ENCODE measurements at regions not wholly inside any gene's neighbourhood (a gene's known extent, or its start where the extent isn't known, plus 50 kb on each side); places are given as distances from the start of the nearest gene placed in this dataset.

GRCh38 chr14:98591161-98591560, 680.8 kb downstream of the BCL11B start:
- no peak for TF ChIP-seq YY1 (IDR thresholded peaks at IDR 0.05; ENCODE audit: insufficient read depth, insufficient read length)
- no peak for TF ChIP-seq SUZ12 (IDR thresholded peaks at IDR 0.05; ENCODE audit: extremely low read depth, insufficient read depth, insufficient read length)
- no peak for TF ChIP-seq ZNF274 (IDR thresholded peaks at IDR 0.05; ENCODE audit: low read depth, low read length)
- Histone ChIP-seq H3K9me3 (ENCODE audit: insufficient read depth, low read length) (0 out of 2 replicates have a peak, but pooled peaks cover 1% of the 10 kb centered on the region), H3K9ac (ENCODE audit: insufficient read length, low read depth) (no peak overlapping the region), H3K4me3 (ENCODE audit: insufficient read length, low read depth) (no peak overlapping the region), H3K27me3 (ENCODE audit: insufficient read depth, insufficient read length) (no peaks in the 10 kb centered on the region), H3K4me1 (ENCODE audit: insufficient read depth, insufficient read length) (no peaks in the 10 kb centered on the region), H3K36me3 (ENCODE audit: insufficient read depth, insufficient read length, low read length) (no peaks in the 10 kb centered on the region)
- no peak for DNase-seq (ENCODE audit: low read depth, low spot score)

GRCh38 chr14:98592611-98593170, 679.3 kb downstream of the BCL11B start:
- Histone ChIP-seq H3K27me3 (ENCODE audit: insufficient read depth, insufficient read length) (no peaks in the 10 kb centered on the region), H3K4me1 (ENCODE audit: insufficient read depth, insufficient read length) (no peaks in the 10 kb centered on the region), H3K4me3 (ENCODE audit: insufficient read length, low read depth) (no peak overlapping the region), H3K36me3 (ENCODE audit: insufficient read depth, insufficient read length, low read length) (no peaks in the 10 kb centered on the region), H3K9ac (ENCODE audit: insufficient read length, low read depth) (no peak overlapping the region), H3K9me3 (ENCODE audit: insufficient read depth, low read length) (peaks cover 13% of the 10 kb centered on the region; the same call in 1 of the 2 replicates)
- DNase-seq (ENCODE audit: low read depth, low spot score): no peak
- TF ChIP-seq YY1 (IDR thresholded peaks at IDR 0.05; ENCODE audit: insufficient read depth, insufficient read length) (no peak), SUZ12 (IDR thresholded peaks at IDR 0.05; ENCODE audit: extremely low read depth, insufficient read depth, insufficient read length) (no peak), ZNF274 (IDR thresholded peaks at IDR 0.05; ENCODE audit: low read depth, low read length) (no peak)

GRCh38 chr14:98593361-98593761, 678.6 kb downstream of the BCL11B start:
- Histone ChIP-seq H3K27me3 (ENCODE audit: insufficient read depth, insufficient read length) (no peaks in the 10 kb centered on the region), H3K36me3 (ENCODE audit: insufficient read depth, insufficient read length, low read length) (no peaks in the 10 kb centered on the region), H3K9me3 (ENCODE audit: insufficient read depth, low read length) (peaks cover 13% of the 10 kb centered on the region; the same call in 1 of the 2 replicates), H3K4me3 (ENCODE audit: insufficient read length, low read depth) (no peak overlapping the region), H3K9ac (ENCODE audit: insufficient read length, low read depth) (no peak overlapping the region), H3K4me1 (ENCODE audit: insufficient read depth, insufficient read length) (no peaks in the 10 kb centered on the region)
- no peak for DNase-seq (ENCODE audit: low read depth, low spot score)
- no peak for TF ChIP-seq YY1 (IDR thresholded peaks at IDR 0.05; ENCODE audit: insufficient read depth, insufficient read length)
- TF ChIP-seq ZNF274 (IDR thresholded peaks at IDR 0.05; ENCODE audit: low read depth, low read length): no peak
- TF ChIP-seq SUZ12 (IDR thresholded peaks at IDR 0.05; ENCODE audit: extremely low read depth, insufficient read depth, insufficient read length): no peak

GRCh38 chr14:98594156-98594555, 677.8 kb downstream of the BCL11B start:
- no peak for DNase-seq (ENCODE audit: low read depth, low spot score)
- Histone ChIP-seq H3K27me3 (ENCODE audit: insufficient read depth, insufficient read length) (no peaks in the 10 kb centered on the region), H3K9me3 (ENCODE audit: insufficient read depth, low read length) (peaks cover 13% of the 10 kb centered on the region; the same call in 1 of the 2 replicates), H3K36me3 (ENCODE audit: insufficient read depth, insufficient read length, low read length) (no peaks in the 10 kb centered on the region), H3K9ac (ENCODE audit: insufficient read length, low read depth) (no peak overlapping the region), H3K4me3 (ENCODE audit: insufficient read length, low read depth) (no peak overlapping the region), H3K4me1 (ENCODE audit: insufficient read depth, insufficient read length) (no peaks in the 10 kb centered on the region)
- TF ChIP-seq YY1 (IDR thresholded peaks at IDR 0.05; ENCODE audit: insufficient read depth, insufficient read length) (no peak), SUZ12 (IDR thresholded peaks at IDR 0.05; ENCODE audit: extremely low read depth, insufficient read depth, insufficient read length) (no peak), ZNF274 (IDR thresholded peaks at IDR 0.05; ENCODE audit: low read depth, low read length) (no peak)

GRCh38 chr14:98598576-98598975, 673.4 kb downstream of the BCL11B start:
- Histone ChIP-seq H3K36me3 (ENCODE audit: insufficient read depth, insufficient read length, low read length) (no peaks in the 10 kb centered on the region), H3K9me3 (ENCODE audit: insufficient read depth, low read length) (peaks cover 13% of the 10 kb centered on the region; the same call in 1 of the 2 replicates), H3K9ac (ENCODE audit: insufficient read length, low read depth) (no peak overlapping the region), H3K4me1 (ENCODE audit: insufficient read depth, insufficient read length) (no peaks in the 10 kb centered on the region), H3K4me3 (ENCODE audit: insufficient read length, low read depth) (no peak overlapping the region), H3K27me3 (ENCODE audit: insufficient read depth, insufficient read length) (no peaks in the 10 kb centered on the region)
- DNase-seq (ENCODE audit: low read depth, low spot score): no peak
- no peak for TF ChIP-seq YY1 (IDR thresholded peaks at IDR 0.05; ENCODE audit: insufficient read depth, insufficient read length)
- TF ChIP-seq ZNF274 (IDR thresholded peaks at IDR 0.05; ENCODE audit: low read depth, low read length): no peak
- no peak for TF ChIP-seq SUZ12 (IDR thresholded peaks at IDR 0.05; ENCODE audit: extremely low read depth, insufficient read depth, insufficient read length)

GRCh38 chr14:98599082-98599481, 672.9 kb downstream of the BCL11B start:
- no peak overlapping the region for H3K9ac ChIP-seq (ENCODE audit: insufficient read length, low read depth)

GRCh38 chr14:98602983-98603382, 669.0 kb downstream of the BCL11B start:
- DNase-seq (ENCODE audit: low read depth, low spot score): no peak
- H3K4me3 ChIP-seq (ENCODE audit: insufficient read length, low read depth): no peak overlapping the region
- no peaks in the 10 kb centered on the region for H3K4me1 ChIP-seq (ENCODE audit: insufficient read depth, insufficient read length)
- no peaks in the 10 kb centered on the region for H3K27me3 ChIP-seq (ENCODE audit: insufficient read depth, insufficient read length)
- no peaks in the 10 kb centered on the region for H3K36me3 ChIP-seq (ENCODE audit: insufficient read depth, insufficient read length, low read length)
- no peak overlapping the region for H3K9ac ChIP-seq (ENCODE audit: insufficient read length, low read depth)
- TF ChIP-seq SUZ12 (IDR thresholded peaks at IDR 0.05; ENCODE audit: extremely low read depth, insufficient read depth, insufficient read length) (no peak), YY1 (IDR thresholded peaks at IDR 0.05; ENCODE audit: insufficient read depth, insufficient read length) (no peak), ZNF274 (IDR thresholded peaks at IDR 0.05; ENCODE audit: low read depth, low read length) (no peak)
- no peaks in the 10 kb centered on the region for H3K9me3 ChIP-seq (ENCODE audit: insufficient read depth, low read length)

More at GRCh38 chr14:98599082-98599481, 672.9 kb downstream of the BCL11B start:
- TF ChIP-seq YY1 (IDR thresholded peaks at IDR 0.05; ENCODE audit: insufficient read depth, insufficient read length): no peak
- TF ChIP-seq ZNF274 (IDR thresholded peaks at IDR 0.05; ENCODE audit: low read depth, low read length): no peak
- no peak for TF ChIP-seq SUZ12 (IDR thresholded peaks at IDR 0.05; ENCODE audit: extremely low read depth, insufficient read depth, insufficient read length)
- Histone ChIP-seq H3K36me3 (ENCODE audit: insufficient read depth, insufficient read length, low read length) (no peaks in the 10 kb centered on the region), H3K4me3 (ENCODE audit: insufficient read length, low read depth) (no peak overlapping the region), H3K9me3 (ENCODE audit: insufficient read depth, low read length) (peaks cover 13% of the 10 kb centered on the region; the same call in 1 of the 2 replicates), H3K4me1 (ENCODE audit: insufficient read depth, insufficient read length) (no peaks in the 10 kb centered on the region), H3K27me3 (ENCODE audit: insufficient read depth, insufficient read length) (no peaks in the 10 kb centered on the region)
- DNase-seq (ENCODE audit: low read depth, low spot score): no peak
